HG03521 (cell line): ENCODE measurements at regions not wholly inside any gene's neighbourhood (a gene's known extent, or its start where the extent isn't known, plus 50 kb on each side); places are given as distances from the start of the nearest gene placed in this dataset.
A peak's percentile ranks its signal among the peaks of the same experiment; 100 is the strongest.

Source experiments
- ATAC-seq: cut with Tn5 transposase; IDR thresholded peaks from one replicate; pipeline ENCODE4 v1.9.1; 2021; ENCODE audit warnings: mild to moderate bottlenecking, moderate library complexity; ENCODE audit not compliant: unreplicated experiment

DNA sequence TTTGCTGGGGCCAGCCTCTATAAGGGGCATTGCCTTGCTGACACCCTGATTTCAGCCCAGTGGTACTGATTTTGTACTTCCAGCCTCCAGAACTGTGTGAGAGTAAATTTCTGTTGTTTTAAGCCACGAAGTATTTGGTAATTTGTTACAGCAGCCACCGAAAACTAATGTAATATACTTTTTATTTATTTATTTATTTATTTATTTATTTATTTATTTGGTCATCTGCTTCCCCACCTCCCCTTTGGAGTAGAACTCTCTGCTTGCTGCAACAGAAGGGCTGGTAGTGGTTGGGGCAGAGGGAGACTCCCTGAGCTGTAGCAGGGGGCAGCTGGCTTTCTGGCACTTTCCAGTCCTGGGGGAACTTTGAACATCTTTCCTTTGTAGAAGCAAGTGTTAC lies 128.4 kb upstream of the RAG2 start:
- ATAC-seq = no peak

GRCh38 chr11:36724742-36725385 lies 126.8 kb upstream of the RAG2 start:
- ATAC-seq = peak; percentile 53

- no peak for ATAC-seq
Measured at GRCh38 chr11:36722421-36722820, 124.4 kb upstream of the RAG2 start.

DNA sequence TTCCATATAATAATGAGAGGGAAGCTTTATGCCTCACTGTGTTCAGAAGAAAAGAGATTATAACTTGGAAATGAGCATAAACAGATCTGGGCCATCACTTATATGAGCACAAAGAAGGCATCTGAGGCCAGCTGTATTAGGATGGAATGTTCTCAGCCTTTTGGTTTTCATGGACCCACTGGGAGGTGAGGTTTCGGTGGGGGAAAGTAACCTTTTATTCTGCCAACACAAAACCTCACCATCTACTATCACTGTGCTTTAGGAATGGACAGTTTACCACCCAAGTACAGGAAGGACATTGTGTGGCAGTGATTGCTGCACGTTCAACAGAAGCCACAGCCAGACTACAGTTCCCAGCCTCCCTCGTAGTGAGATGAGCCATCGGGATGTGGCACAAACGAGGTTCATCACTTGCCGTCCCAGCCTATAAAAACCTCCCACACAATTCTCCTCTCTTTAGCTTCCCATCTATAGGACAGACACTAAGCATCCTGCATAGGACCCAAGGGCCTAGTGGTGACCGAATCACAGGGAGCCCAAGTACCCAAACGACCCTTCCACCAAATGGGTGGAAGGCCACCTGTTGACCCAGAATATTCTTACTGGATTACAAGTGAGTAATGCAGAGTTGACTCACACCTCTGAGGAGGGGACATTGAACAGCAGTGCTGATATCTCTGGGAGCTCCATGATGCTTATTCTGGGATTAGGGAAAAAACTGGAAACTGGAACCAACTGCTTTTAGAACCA lies 121.5 kb upstream of the RAG2 start:
- ATAC-seq = no peak

DNA sequence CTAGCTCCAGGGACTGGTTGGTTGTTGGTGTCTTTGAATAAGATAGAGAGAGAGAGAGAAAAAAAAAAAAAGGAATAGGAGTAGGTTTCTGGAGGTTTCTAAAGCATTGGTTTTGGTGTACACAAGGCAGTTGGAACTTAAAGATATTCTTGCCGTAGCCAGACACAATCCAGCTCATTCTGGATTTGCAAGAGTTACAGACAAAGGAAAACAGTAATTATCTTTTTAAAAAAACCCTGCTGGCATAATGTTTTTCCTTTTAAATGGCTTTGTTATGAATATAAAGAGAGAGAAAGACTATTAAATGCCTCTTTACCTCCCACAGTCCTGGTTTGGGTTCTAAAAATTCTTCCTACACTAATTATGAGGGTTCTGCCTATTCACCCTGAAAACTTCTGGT lies 120.4 kb upstream of the RAG2 start:
- ATAC-seq = no peak

GRCh38 chr11:36713715-36714114 lies 115.7 kb upstream of the RAG2 start:
- no peak for ATAC-seq

DNA sequence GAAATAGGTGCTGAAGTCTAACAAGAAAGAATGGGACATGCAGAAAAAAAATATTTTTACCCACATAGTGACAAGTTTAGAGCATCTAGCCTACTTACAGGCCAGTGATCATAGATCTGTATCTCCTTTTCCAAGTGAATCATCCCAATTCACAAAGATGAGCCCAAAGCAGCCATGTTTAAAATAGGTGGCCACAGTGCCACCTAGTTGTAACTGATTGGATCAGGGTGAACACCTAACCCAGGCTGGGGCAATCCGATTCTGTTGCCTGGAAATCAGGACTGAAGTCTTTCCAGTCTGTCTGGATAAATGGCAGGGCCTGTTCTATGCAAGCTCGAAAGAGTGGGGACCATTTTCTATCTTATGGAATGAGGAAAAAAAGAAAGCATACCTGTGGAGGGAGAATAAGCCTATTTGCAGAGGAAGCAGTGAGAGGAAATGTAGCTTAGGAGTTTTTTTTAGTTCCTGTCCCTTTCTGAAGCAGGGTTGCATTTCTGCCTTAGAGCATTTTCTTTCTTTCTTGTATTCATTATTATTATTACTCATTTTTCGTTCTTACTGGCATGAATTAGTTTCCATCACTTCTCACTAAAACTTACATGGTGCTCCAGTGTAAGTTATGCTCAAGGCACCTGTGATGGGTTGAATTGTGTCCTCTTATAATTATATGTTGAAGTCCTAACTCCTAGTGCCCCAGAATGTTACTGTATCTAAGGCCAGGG lies 113.2 kb upstream of the RAG2 start:
- no peak for ATAC-seq
